ENCODE measurements at regions not wholly inside any gene's neighbourhood (a gene's known extent, or its start where the extent isn't known, plus 50 kb on each side); places are given as distances from the start of the nearest gene placed in this dataset.
"Not testable (repeated sequence)": the region's sequence is repeated elsewhere in the genome, so short reads cannot be mapped to it uniquely, and the experiment has no call there.

DNA sequence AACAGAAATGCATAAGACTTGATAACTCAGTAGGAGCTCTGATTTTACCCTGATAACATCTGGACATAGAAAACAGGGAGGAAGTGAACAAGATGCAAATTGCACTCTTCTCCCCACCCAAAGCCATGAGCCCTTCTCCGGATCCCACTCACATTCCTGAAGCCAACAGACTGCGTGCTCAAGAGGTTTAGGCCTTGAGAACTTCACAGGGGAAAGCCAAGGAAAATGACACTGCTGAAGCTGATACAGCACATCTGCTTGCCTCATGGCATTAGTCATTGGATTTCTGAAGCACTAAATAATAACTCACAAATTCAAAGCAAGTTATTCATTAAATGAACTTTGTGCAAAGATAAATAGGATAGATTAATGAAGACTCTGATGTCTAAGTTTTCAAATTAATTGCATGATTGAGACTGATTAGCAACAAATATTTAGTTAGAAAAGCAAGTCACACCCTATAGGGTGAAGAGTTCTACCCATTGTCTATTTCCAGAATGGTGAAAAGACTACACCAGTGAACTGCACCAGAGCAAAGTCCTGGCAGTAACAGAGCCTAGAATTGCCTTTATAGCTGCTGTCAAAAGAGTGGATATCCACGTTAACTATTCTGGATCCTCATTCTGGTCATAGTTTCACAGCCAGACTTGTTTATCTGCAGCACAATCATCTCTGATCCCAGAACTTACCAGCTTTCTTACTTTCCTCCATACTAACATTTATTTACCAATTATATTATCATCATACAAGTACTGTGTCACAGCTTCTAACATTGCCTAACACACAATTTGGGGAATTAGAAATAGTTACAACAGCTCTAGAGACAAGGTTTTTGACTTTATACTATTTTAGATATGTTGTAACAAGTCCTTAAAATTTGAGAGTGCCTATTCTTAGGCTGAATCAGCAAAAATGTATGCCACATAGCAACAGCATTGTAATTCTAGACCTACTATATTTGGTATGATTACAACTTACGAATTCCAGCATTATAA, 432.1 kb upstream of the RGMB start:
- Histone ChIP-seq H3K4me3 (ENCODE audit: low read depth in 1 of 2, low read length in 2 of 2) (no peak overlapping the region), H3K36me3 (ENCODE audit: control insufficient read depth in 1 of 2, insufficient read depth in 2 of 2, low read length in 2 of 2) (no peaks in the 10 kb centered on the region), H3K4me1 (ENCODE audit: control insufficient read depth in 1 of 2, insufficient read depth in 2 of 2, low read length in 2 of 2) (no peaks in the 10 kb centered on the region), H3K27me3 (ENCODE audit: low read depth, low read length) (no peaks in the 10 kb centered on the region), H3K27ac (ENCODE audit: low read length) (no peak overlapping the region), H3K9me3 (ENCODE audit: control insufficient read depth in 1 of 2, low read length in 2 of 2) (no peaks in the 10 kb centered on the region)

DNA sequence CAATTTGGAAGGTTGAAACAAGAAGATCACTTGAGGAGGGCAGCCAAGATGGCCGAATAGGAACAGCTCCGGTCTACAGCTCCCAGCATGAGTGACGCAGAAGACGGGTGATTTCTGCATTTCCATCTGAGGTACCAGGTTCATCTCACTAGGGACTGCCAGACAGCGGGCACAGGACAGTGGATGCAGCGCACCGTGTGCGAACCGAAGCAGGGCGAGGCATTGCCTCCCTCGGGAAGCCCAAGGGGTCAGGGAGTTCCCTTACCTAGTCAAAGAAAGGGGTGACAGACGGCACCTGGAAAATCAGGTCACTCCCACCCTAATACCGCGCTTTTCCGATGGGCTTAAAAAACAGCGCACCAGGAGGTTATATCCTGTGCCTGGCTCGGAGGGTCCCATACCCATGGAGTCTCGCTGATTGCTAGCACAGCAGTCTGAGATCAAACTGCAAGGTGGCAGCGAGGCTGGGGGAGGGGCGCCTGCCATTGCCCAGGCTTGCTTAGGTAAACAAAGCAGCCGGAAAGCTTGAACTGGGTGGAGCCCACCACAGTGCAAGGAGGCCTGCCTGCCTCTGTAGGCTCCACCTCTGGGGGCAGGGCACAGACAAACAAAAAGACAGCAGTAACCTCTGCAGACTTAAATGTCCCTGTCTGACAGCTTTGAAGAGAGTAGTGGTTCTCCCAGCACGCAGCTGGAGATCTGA, 430.4 kb upstream of the RGMB start:
- not testable (repeated sequence) for H3K36me3 ChIP-seq (ENCODE audit: control insufficient read depth in 1 of 2, insufficient read depth in 2 of 2, low read length in 2 of 2); H3K4me3 ChIP-seq (ENCODE audit: low read depth in 1 of 2, low read length in 2 of 2); H3K27ac ChIP-seq (ENCODE audit: low read length); H3K27me3 ChIP-seq (ENCODE audit: low read depth, low read length); H3K4me1 ChIP-seq (ENCODE audit: control insufficient read depth in 1 of 2, insufficient read depth in 2 of 2, low read length in 2 of 2); H3K9me3 ChIP-seq (ENCODE audit: control insufficient read depth in 1 of 2, low read length in 2 of 2)

DNA sequence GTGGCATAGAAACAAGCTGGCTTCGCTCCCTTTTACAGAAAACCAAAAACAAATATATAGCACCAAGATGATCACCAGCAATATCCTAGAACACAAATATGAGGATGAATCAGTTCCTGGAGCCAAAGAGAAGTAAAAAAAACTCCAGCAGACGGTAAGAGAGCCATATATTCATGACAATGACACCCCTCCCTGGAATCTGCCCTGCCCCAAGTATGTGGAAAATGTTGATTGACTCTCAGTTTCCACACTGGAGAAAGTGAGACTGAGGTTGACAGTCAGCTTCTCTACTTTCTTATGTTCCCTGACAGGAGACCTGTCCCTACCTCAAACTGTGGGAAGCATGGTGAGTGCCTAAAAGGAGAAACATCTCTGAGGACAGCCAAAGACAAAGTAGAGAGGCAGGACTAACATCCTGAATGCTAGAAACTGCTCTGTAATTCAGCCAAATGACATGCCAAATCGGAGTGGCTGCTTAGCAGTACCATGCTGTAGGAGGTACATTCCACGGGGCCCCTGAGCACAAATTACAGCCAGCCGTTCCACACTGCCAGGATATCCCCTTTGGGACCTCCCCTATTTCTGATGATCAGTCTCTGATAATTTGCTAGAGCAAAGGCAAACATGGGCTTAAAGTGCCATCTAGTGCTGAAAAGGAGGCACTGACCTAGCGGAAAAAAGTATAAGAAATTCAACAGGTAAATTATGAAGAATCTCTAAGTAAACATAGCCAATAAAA, 424.0 kb upstream of the RGMB start:
- H3K4me3 ChIP-seq (ENCODE audit: low read depth in 1 of 2, low read length in 2 of 2) = no peak overlapping the region
- H3K9me3 ChIP-seq (ENCODE audit: control insufficient read depth in 1 of 2, low read length in 2 of 2) = peaks cover 6 to 9% of the 10 kb centered on the region in 2 donors
- no peak overlapping the region for H3K27ac ChIP-seq (ENCODE audit: low read length)
- H3K27me3 ChIP-seq (ENCODE audit: low read depth, low read length) = no peaks in the 10 kb centered on the region
- no peaks in the 10 kb centered on the region for H3K4me1 ChIP-seq (ENCODE audit: control insufficient read depth in 1 of 2, insufficient read depth in 2 of 2, low read length in 2 of 2)
- no peaks in the 10 kb centered on the region for H3K36me3 ChIP-seq (ENCODE audit: control insufficient read depth in 1 of 2, insufficient read depth in 2 of 2, low read length in 2 of 2)

DNA sequence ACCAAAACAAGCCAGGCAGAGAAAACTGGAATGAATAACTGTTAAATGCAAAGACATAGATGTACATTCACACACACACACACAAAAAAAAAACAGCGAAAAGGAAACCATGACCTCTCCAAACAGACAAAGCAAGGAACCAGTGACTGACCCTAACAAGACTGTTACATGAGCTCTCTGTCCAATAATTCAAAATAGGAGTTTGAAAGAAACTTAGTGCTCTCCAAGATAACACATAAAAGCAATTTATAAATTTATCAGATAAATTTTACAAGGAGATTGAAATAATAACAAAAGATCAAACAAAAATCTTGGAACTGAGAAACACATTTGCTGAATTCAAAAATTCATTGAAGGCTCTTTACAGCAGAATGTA, 423.5 kb upstream of the RGMB start:
- Histone ChIP-seq H3K36me3 (ENCODE audit: control insufficient read depth in 1 of 2, insufficient read depth in 2 of 2, low read length in 2 of 2) (no peaks in the 10 kb centered on the region), H3K4me1 (ENCODE audit: control insufficient read depth in 1 of 2, insufficient read depth in 2 of 2, low read length in 2 of 2) (no peaks in the 10 kb centered on the region), H3K27me3 (ENCODE audit: low read depth, low read length) (no peaks in the 10 kb centered on the region), H3K4me3 (ENCODE audit: low read depth in 1 of 2, low read length in 2 of 2) (no peak overlapping the region), H3K27ac (ENCODE audit: low read length) (no peak overlapping the region), H3K9me3 (ENCODE audit: control insufficient read depth in 1 of 2, low read length in 2 of 2) (peaks cover 6 to 9% of the 10 kb centered on the region in 2 donors)

DNA sequence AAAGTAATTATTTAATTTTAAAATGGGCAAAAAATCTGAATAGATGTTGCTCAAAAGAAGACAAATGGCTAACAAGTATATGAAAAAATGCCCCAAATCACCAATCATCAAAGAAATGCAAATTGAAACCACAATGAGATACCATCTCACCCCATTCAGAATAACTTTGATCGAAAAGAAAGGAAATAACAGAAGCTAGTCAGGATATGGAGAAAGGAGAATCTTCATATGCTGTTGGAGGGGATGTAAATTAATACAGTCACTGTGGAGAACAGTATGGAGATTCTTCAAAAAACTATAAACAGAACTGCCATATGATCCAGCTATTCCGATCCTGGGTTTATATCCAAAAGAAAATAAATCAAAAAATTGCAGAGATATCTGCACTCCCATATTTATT, 418.5 kb upstream of the RGMB start:
- H3K9me3 ChIP-seq (ENCODE audit: control insufficient read depth in 1 of 2, low read length in 2 of 2) = peaks cover 0 to 12% of the 10 kb centered on the region in 2 donors
- no peak overlapping the region for H3K4me3 ChIP-seq (ENCODE audit: low read depth in 1 of 2, low read length in 2 of 2)
- H3K27me3 ChIP-seq (ENCODE audit: low read depth, low read length) = no peaks in the 10 kb centered on the region
- no peak overlapping the region for H3K27ac ChIP-seq (ENCODE audit: low read length)
- H3K36me3 ChIP-seq (ENCODE audit: control insufficient read depth in 1 of 2, insufficient read depth in 2 of 2, low read length in 2 of 2) = no peaks in the 10 kb centered on the region
- H3K4me1 ChIP-seq (ENCODE audit: control insufficient read depth in 1 of 2, insufficient read depth in 2 of 2, low read length in 2 of 2) = no peaks in the 10 kb centered on the region

DNA sequence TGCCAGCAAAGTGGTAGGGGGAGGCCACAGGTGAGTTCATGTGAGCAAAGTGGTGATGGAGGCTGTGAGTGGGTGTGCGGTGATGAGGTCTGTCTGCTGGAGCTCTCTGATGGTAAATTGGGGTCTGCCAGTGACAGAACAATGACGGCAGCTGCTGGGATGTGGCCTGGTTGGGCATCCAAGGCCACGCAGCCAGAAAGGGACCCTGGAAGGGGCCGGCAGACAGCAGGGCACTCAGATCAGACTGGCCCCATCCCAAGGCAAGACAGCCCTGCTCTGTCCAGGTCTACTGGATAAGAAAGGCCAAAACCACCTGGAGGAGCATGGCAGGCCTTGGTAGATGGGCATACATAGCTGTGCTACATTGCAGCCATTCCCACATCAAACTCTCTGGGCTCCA, 412.9 kb upstream of the RGMB start:
- peaks cover 0 to 11% of the 10 kb centered on the region in 2 donors for H3K9me3 ChIP-seq (ENCODE audit: control insufficient read depth in 1 of 2, low read length in 2 of 2)
- H3K27me3 ChIP-seq (ENCODE audit: low read depth, low read length) = no peaks in the 10 kb centered on the region
- H3K27ac ChIP-seq (ENCODE audit: low read length) = no peak overlapping the region
- no peak overlapping the region for H3K4me3 ChIP-seq (ENCODE audit: low read depth in 1 of 2, low read length in 2 of 2)
- no peaks in the 10 kb centered on the region for H3K4me1 ChIP-seq (ENCODE audit: control insufficient read depth in 1 of 2, insufficient read depth in 2 of 2, low read length in 2 of 2)
- no peaks in the 10 kb centered on the region for H3K36me3 ChIP-seq (ENCODE audit: control insufficient read depth in 1 of 2, insufficient read depth in 2 of 2, low read length in 2 of 2)

DNA sequence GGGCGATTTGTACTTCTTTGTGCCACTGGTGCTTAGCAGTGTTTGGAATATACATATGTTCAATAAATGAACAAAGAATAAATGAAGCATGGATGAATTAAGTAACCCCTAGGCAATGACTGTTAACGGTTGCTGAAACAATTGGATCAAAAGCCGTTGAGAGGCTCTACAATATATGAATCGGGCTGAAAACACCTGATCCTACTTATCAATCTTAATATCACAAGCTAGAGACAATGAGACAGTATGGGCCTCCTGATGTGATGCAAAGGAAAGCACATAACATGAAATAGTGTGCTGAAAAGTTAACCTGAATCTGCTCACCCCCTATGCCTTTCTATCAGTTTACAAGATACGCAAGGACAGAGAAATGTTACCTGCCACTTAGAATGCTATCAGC, 410.3 kb upstream of the RGMB start:
- Histone ChIP-seq H3K27me3 (ENCODE audit: low read depth, low read length) (no peaks in the 10 kb centered on the region), H3K36me3 (ENCODE audit: control insufficient read depth in 1 of 2, insufficient read depth in 2 of 2, low read length in 2 of 2) (no peaks in the 10 kb centered on the region), H3K4me3 (ENCODE audit: low read depth in 1 of 2, low read length in 2 of 2) (no peak overlapping the region), H3K4me1 (ENCODE audit: control insufficient read depth in 1 of 2, insufficient read depth in 2 of 2, low read length in 2 of 2) (no peaks in the 10 kb centered on the region), H3K9me3 (ENCODE audit: control insufficient read depth in 1 of 2, low read length in 2 of 2) (peaks cover 0 to 11% of the 10 kb centered on the region in 2 donors), H3K27ac (ENCODE audit: low read length) (no peak overlapping the region)

DNA sequence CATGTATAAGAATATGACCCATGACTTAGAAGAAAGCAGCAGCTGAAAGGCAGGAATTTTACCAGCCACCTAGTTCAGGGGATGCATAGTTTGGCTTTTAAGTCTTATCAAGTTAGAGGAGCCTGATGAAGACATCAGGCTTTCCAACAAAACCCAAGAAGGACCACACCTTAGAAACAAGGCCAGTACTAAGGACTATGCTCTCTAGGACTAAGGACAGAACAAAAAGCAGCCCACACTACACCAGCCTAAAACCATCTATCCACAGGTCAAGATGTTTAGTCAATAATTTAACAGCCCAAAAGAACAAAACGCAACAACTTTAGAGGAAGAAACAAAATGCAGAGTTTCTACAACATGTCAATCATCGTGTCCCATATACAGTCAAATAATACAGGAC, 408.9 kb upstream of the RGMB start:
- no peaks in the 10 kb centered on the region for H3K4me1 ChIP-seq (ENCODE audit: control insufficient read depth in 1 of 2, insufficient read depth in 2 of 2, low read length in 2 of 2)
- no peaks in the 10 kb centered on the region for H3K27me3 ChIP-seq (ENCODE audit: low read depth, low read length)
- H3K27ac ChIP-seq (ENCODE audit: low read length) = no peak overlapping the region
- H3K36me3 ChIP-seq (ENCODE audit: control insufficient read depth in 1 of 2, insufficient read depth in 2 of 2, low read length in 2 of 2) = no peaks in the 10 kb centered on the region
- no peaks in the 10 kb centered on the region for H3K9me3 ChIP-seq (ENCODE audit: control insufficient read depth in 1 of 2, low read length in 2 of 2)
- H3K4me3 ChIP-seq (ENCODE audit: low read depth in 1 of 2, low read length in 2 of 2) = no peak overlapping the region

DNA sequence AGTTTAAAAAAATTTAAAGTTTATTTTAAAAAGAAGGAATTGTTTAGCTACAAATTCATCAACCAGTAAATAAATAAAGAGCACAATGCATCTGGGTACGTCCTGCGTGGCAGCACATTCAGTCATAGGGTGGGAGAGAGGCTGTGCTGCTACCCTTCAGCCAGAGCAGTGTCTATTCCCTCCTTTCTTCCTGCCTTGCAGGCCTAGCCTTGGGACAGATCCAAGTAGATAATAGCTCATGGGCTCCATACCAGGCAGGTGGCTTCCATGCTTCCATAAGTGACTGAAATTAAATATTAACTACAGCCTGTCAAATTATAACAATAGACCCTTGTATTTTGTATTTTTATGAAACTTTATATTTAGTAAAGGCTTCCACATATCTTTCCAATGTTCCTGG, 408.3 kb upstream of the RGMB start:
- H3K4me3 ChIP-seq (ENCODE audit: low read depth in 1 of 2, low read length in 2 of 2) = no peak overlapping the region

DNA sequence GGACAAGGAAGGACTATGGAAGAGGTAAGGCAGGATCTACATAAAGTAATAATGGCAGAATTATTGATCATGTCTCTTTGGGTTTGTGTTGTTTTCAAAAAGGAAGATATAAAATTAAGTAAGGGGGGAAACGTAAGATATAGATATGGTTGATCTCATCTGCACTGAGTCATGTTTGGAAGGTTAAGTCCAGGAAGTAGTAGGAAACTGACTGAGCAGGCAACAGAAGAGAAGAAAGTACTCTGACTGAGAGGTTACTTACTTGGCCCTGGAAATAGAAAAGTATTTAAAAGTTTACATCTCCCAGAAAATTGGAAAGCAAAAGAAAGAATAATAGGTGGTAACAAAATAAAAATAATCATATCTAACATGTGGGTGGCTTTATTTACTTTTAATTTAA, 405.3 kb upstream of the RGMB start:
- H3K27me3 ChIP-seq (ENCODE audit: low read depth, low read length) = no peaks in the 10 kb centered on the region
- no peaks in the 10 kb centered on the region for H3K36me3 ChIP-seq (ENCODE audit: control insufficient read depth in 1 of 2, insufficient read depth in 2 of 2, low read length in 2 of 2)
- no peaks in the 10 kb centered on the region for H3K9me3 ChIP-seq (ENCODE audit: control insufficient read depth in 1 of 2, low read length in 2 of 2)
- no peaks in the 10 kb centered on the region for H3K4me1 ChIP-seq (ENCODE audit: control insufficient read depth in 1 of 2, insufficient read depth in 2 of 2, low read length in 2 of 2)
- no peak overlapping the region for H3K4me3 ChIP-seq (ENCODE audit: low read depth in 1 of 2, low read length in 2 of 2)
- H3K27ac ChIP-seq (ENCODE audit: low read length) = no peak overlapping the region

More for the DNA sequence above, 408.3 kb upstream of the RGMB start:
- no peaks in the 10 kb centered on the region for H3K27me3 ChIP-seq (ENCODE audit: low read depth, low read length)
- no peaks in the 10 kb centered on the region for H3K9me3 ChIP-seq (ENCODE audit: control insufficient read depth in 1 of 2, low read length in 2 of 2)
- H3K27ac ChIP-seq (ENCODE audit: low read length) = no peak overlapping the region
- no peaks in the 10 kb centered on the region for H3K4me1 ChIP-seq (ENCODE audit: control insufficient read depth in 1 of 2, insufficient read depth in 2 of 2, low read length in 2 of 2)
- no peaks in the 10 kb centered on the region for H3K36me3 ChIP-seq (ENCODE audit: control insufficient read depth in 1 of 2, insufficient read depth in 2 of 2, low read length in 2 of 2)

DNA sequence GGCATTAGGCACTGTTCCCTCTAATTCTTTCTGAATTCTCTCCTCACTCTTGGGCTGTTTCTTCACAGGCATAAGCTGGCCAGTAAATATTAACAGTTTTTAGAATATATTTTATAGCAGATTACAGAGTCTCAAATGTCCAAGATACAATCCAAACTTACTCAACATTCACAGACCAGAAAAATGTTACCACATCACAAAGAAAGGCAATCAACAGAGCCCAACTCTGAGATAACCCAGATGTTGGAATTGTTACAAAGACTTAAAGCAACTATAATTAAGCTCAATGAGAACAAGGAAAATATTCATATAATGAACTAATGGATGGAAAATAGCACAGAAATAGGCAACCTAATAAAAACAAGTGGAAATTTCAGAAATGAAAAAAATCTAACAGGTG, 401.1 kb upstream of the RGMB start:
- H3K9me3 ChIP-seq (ENCODE audit: control insufficient read depth in 1 of 2, low read length in 2 of 2) = no peaks in the 10 kb centered on the region
- H3K36me3 ChIP-seq (ENCODE audit: control insufficient read depth in 1 of 2, insufficient read depth in 2 of 2, low read length in 2 of 2) = no peaks in the 10 kb centered on the region
- H3K27me3 ChIP-seq (ENCODE audit: low read depth, low read length) = no peaks in the 10 kb centered on the region
- no peaks in the 10 kb centered on the region for H3K4me1 ChIP-seq (ENCODE audit: control insufficient read depth in 1 of 2, insufficient read depth in 2 of 2, low read length in 2 of 2)
- no peak overlapping the region for H3K27ac ChIP-seq (ENCODE audit: low read length)
- H3K4me3 ChIP-seq (ENCODE audit: low read depth in 1 of 2, low read length in 2 of 2) = no peak overlapping the region
